ENCODE measurements at regions not wholly inside any gene's neighbourhood (a gene's known extent, or its start where the extent isn't known, plus 50 kb on each side); places are given as distances from the start of the nearest gene placed in this dataset.

- no peak for DNase-seq (ENCODE audit: extremely low spot score)
- no peak overlapping the region for H3K27ac ChIP-seq (ENCODE audit: low read depth)
- H3K4me3 ChIP-seq (ENCODE audit: low read depth, low read length): no peak overlapping the region
- H3K4me1 ChIP-seq (ENCODE audit: insufficient read depth): no peaks in the 10 kb centered on the region
- WGBS: 81% methylated on average over 1 of the region's 1 CpG
- no peaks in the 10 kb centered on the region for H3K36me3 ChIP-seq (ENCODE audit: insufficient read depth)
Measured at GRCh38 chr20:23240519-23240918, 110.1 kb upstream of the NXT1 start.

- Histone ChIP-seq H3K4me1 (ENCODE audit: insufficient read depth) (no peaks in the 10 kb centered on the region), H3K36me3 (ENCODE audit: insufficient read depth) (no peaks in the 10 kb centered on the region), H3K4me3 (ENCODE audit: low read depth, low read length) (no peak overlapping the region), H3K27ac (ENCODE audit: low read depth) (no peak overlapping the region)
- DNase-seq (ENCODE audit: extremely low spot score): no peak
Measured at GRCh38 chr20:23237201-23237600, 113.4 kb upstream of the NXT1 start.

GRCh38 chr20:23235173-23236027 is 115.2 kb upstream of the NXT1 start:
- no peak for DNase-seq (ENCODE audit: extremely low spot score)
- WGBS: 33% methylated on average over 9 of the region's 9 CpGs
- H3K4me1 ChIP-seq (ENCODE audit: insufficient read depth): no peaks in the 10 kb centered on the region
- no peaks in the 10 kb centered on the region for H3K36me3 ChIP-seq (ENCODE audit: insufficient read depth)
- no peak overlapping the region for H3K27ac ChIP-seq (ENCODE audit: low read depth)
- no peak overlapping the region for H3K4me3 ChIP-seq (ENCODE audit: low read depth, low read length)

GRCh38 chr20:23234311-23235078 is 116.1 kb upstream of the NXT1 start:
- 68% methylated on average over 3 of the region's 3 CpGs for WGBS
- DNase-seq (ENCODE audit: extremely low spot score): no peak
- no peaks in the 10 kb centered on the region for H3K4me1 ChIP-seq (ENCODE audit: insufficient read depth)
- no peak overlapping the region for H3K4me3 ChIP-seq (ENCODE audit: low read depth, low read length)
- H3K27ac ChIP-seq (ENCODE audit: low read depth): no peak overlapping the region
- no peaks in the 10 kb centered on the region for H3K36me3 ChIP-seq (ENCODE audit: insufficient read depth)

- Histone ChIP-seq H3K27ac (ENCODE audit: low read depth) (no peak overlapping the region), H3K4me3 (ENCODE audit: low read depth, low read length) (no peak overlapping the region), H3K4me1 (ENCODE audit: insufficient read depth) (no peaks in the 10 kb centered on the region), H3K36me3 (ENCODE audit: insufficient read depth) (no peaks in the 10 kb centered on the region)
- 97% methylated on average over 6 of the region's 6 CpGs for WGBS
- no peak for DNase-seq (ENCODE audit: extremely low spot score)
Measured at GRCh38 chr20:23233341-23233740, 117.2 kb upstream of the NXT1 start.

- no peak for DNase-seq (ENCODE audit: extremely low spot score)
- 92% methylated on average over 11 of the region's 11 CpGs for WGBS
- Histone ChIP-seq H3K27ac (ENCODE audit: low read depth) (no peak overlapping the region), H3K36me3 (ENCODE audit: insufficient read depth) (no peaks in the 10 kb centered on the region), H3K4me1 (ENCODE audit: insufficient read depth) (no peaks in the 10 kb centered on the region), H3K4me3 (ENCODE audit: low read depth, low read length) (no peak overlapping the region)
Measured at GRCh38 chr20:23232679-23233308, 117.8 kb upstream of the NXT1 start.

- Histone ChIP-seq H3K27ac (ENCODE audit: low read depth) (no peak overlapping the region), H3K4me3 (ENCODE audit: low read depth, low read length) (no peak overlapping the region), H3K36me3 (ENCODE audit: insufficient read depth) (no peaks in the 10 kb centered on the region), H3K4me1 (ENCODE audit: insufficient read depth) (no peaks in the 10 kb centered on the region)
- no peak for DNase-seq (ENCODE audit: extremely low spot score)
- 95% methylated on average over 4 of the region's 4 CpGs for WGBS
Measured at GRCh38 chr20:23232219-23232581, 118.4 kb upstream of the NXT1 start.

GRCh38 chr20:23231561-23232218 is 118.9 kb upstream of the NXT1 start:
- Histone ChIP-seq H3K36me3 (ENCODE audit: insufficient read depth) (no peaks in the 10 kb centered on the region), H3K27ac (ENCODE audit: low read depth) (no peak overlapping the region), H3K4me3 (ENCODE audit: low read depth, low read length) (no peak overlapping the region), H3K4me1 (ENCODE audit: insufficient read depth) (no peaks in the 10 kb centered on the region)
- DNase-seq (ENCODE audit: extremely low spot score): no peak
- WGBS: 88% methylated on average over 6 of the region's 6 CpGs

- no peak overlapping the region for H3K4me3 ChIP-seq (ENCODE audit: low read depth, low read length)
- H3K27ac ChIP-seq (ENCODE audit: low read depth): no peak overlapping the region
- DNase-seq (ENCODE audit: extremely low spot score): no peak
- WGBS: 77% methylated on average over 16 of the region's 16 CpGs
- no peaks in the 10 kb centered on the region for H3K4me1 ChIP-seq (ENCODE audit: insufficient read depth)
- H3K36me3 ChIP-seq (ENCODE audit: insufficient read depth): no peaks in the 10 kb centered on the region
Measured at GRCh38 chr20:23230766-23231385, 119.7 kb upstream of the NXT1 start.

GRCh38 chr20:23229989-23230388 is 120.6 kb upstream of the NXT1 start:
- Histone ChIP-seq H3K36me3 (ENCODE audit: insufficient read depth) (no peaks in the 10 kb centered on the region), H3K4me1 (ENCODE audit: insufficient read depth) (no peaks in the 10 kb centered on the region), H3K27ac (ENCODE audit: low read depth) (no peak overlapping the region), H3K4me3 (ENCODE audit: low read depth, low read length) (no peak overlapping the region)
- WGBS: 87% methylated on average over 3 of the region's 3 CpGs
- DNase-seq (ENCODE audit: extremely low spot score): no peak

- H3K4me1 ChIP-seq (ENCODE audit: insufficient read depth): no peaks in the 10 kb centered on the region
- no peak overlapping the region for H3K27ac ChIP-seq (ENCODE audit: low read depth)
- no peak overlapping the region for H3K4me3 ChIP-seq (ENCODE audit: low read depth, low read length)
- no peak for DNase-seq (ENCODE audit: extremely low spot score)
- WGBS: 40% methylated on average over 3 of the region's 3 CpGs
- no peaks in the 10 kb centered on the region for H3K36me3 ChIP-seq (ENCODE audit: insufficient read depth)
Measured at GRCh38 chr20:23228912-23229311, 121.7 kb upstream of the NXT1 start.

GRCh38 chr20:23227976-23228375 is 122.6 kb upstream of the NXT1 start:
- no peak for DNase-seq (ENCODE audit: extremely low spot score)
- WGBS: 82% methylated on average over 7 of the region's 7 CpGs
- Histone ChIP-seq H3K4me3 (ENCODE audit: low read depth, low read length) (no peak overlapping the region), H3K27ac (ENCODE audit: low read depth) (no peak overlapping the region), H3K36me3 (ENCODE audit: insufficient read depth) (no peaks in the 10 kb centered on the region), H3K4me1 (ENCODE audit: insufficient read depth) (no peaks in the 10 kb centered on the region)

GRCh38 chr20:23227274-23227673 is 123.3 kb upstream of the NXT1 start:
- Histone ChIP-seq H3K4me1 (ENCODE audit: insufficient read depth) (no peaks in the 10 kb centered on the region), H3K4me3 (ENCODE audit: low read depth, low read length) (no peak overlapping the region), H3K36me3 (ENCODE audit: insufficient read depth) (no peaks in the 10 kb centered on the region), H3K27ac (ENCODE audit: low read depth) (no peak overlapping the region)
- DNase-seq (ENCODE audit: extremely low spot score): no peak
- WGBS: 80% methylated on average over 4 of the region's 4 CpGs

All from urinary bladder (tissue), 3 donors.